Body of pancreas (tissue), 4 donors: ENCODE measurements at regions not wholly inside any gene's neighbourhood (a gene's known extent, or its start where the extent isn't known, plus 50 kb on each side); places are given as distances from the start of the nearest gene placed in this dataset.

Source experiments
- ATAC-seq: fragments of 150-250 bp; one replicate; pipeline ENCODE4 v1.9.1; 2016
- DNase-seq, 4 donors: peaks; one replicate each; pipeline ENCODE4 v3.0.0-alpha.2; 2019
- H3K27ac ChIP-seq, 4 donors: fragments of 200-600 bp; sonication (generic); 1 replicate in 3 of 4; 2 replicates in 1 of 4; pipeline versions ENCODE4 v1.5.1 to v1.6.1; 2016 to 2019; ENCODE audit warnings: mild to moderate bottlenecking in 1 of 4, mixed read lengths in 1 of 4, moderate library complexity in 1 of 4
- H3K27me3 ChIP-seq, 2 donors: fragments of 200-600 bp; sonication (generic); one replicate each; pipeline ENCODE4 v1.6.0; 2016; ENCODE audit warnings: mild to moderate bottlenecking in 1 of 2
- H3K36me3 ChIP-seq, 2 donors: fragments of 200-600 bp; sonication (generic); replicated peaks in 1 of 2; 2 replicates each; pipeline ENCODE4 v1.5.1; 2016; ENCODE audit warnings: low read depth in 2 of 2; ENCODE audit not compliant: insufficient read depth in 1 of 2
- H3K4me1 ChIP-seq: fragments of 200-600 bp; sonication (generic); one replicate; pipeline ENCODE4 v1.6.0; 2016
- H3K4me3 ChIP-seq, 2 donors: fragments of 200-600 bp; sonication (generic); 1 replicate in 1 of 2; 2 replicates in 1 of 2; pipeline ENCODE4 v1.5.1; 2016 to 2019
- H3K9me3 ChIP-seq, 3 donors: fragments of 200-600 bp; sonication (generic); 1 replicate in 2 of 3; 2 replicates in 1 of 3; pipeline ENCODE4 v1.5.1; 2016
- CTCF ChIP-seq, 7 experiments: fragments of 450-650 bp in 4 of 7; fragments of 200-600 bp in 3 of 7; sonication (generic) in 3 of 7; IDR thresholded peaks; one replicate each; pipeline ENCODE4 v1.5.1; 2016 to 2019; ENCODE audit warnings: antibody characterized with exemption in 7 of 7
- POLR2A ChIP-seq, 3 donors: fragments of 450-650 bp; IDR thresholded peaks; one replicate each; pipeline ENCODE4 v1.6.1; 2016; ENCODE audit warnings: antibody characterized with exemption in 3 of 3, mild to moderate bottlenecking in 2 of 3
- WGBS, 2 donors: methylation state at CpG; one replicate each; pipeline ENCODE4 v1.1.5; 2017; 5-methylcytosine and 5-hydroxymethylcytosine counted together
- intact Hi-C: fragments of 100-400 bp; cut with DNase I; formaldehyde crosslinking; loops from one replicate; pipeline ENCODE4 v1.15.1; 2023

- ATAC-seq: no peak
- Histone ChIP-seq H3K36me3 (no peaks in the 10 kb centered on the region), H3K4me1 (no peaks in the 10 kb centered on the region), H3K27ac (no peak overlapping the region), H3K9me3 (no peaks in the 10 kb centered on the region), H3K27me3 (no peaks in the 10 kb centered on the region), H3K4me3 (no peak overlapping the region)
- 51 to 77% methylated on average over 2 to 3 of the region's 3 CpGs for WGBS, 2 donors
- intact Hi-C loops: no loop called here
- TF ChIP-seq POLR2A (IDR thresholded peaks at IDR 0.05): no peak
- TF ChIP-seq CTCF (IDR thresholded peaks at IDR 0.05): no peak
- no peak for DNase-seq
Observed at GRCh38 chrX:11913001-11913400, 155.0 kb downstream of the MSL3 start.

- H3K9me3 ChIP-seq: no peaks in the 10 kb centered on the region
- intact Hi-C loops: no loop called here
- no peaks in the 10 kb centered on the region for H3K27me3 ChIP-seq
- H3K4me1 ChIP-seq: no peaks in the 10 kb centered on the region
- no peaks in the 10 kb centered on the region for H3K36me3 ChIP-seq
- TF ChIP-seq CTCF (IDR thresholded peaks at IDR 0.05) (no peak), POLR2A (IDR thresholded peaks at IDR 0.05) (no peak)
- DNase-seq (no peak), ATAC-seq (no peak)
- WGBS, 2 donors: 60 to 81% methylated on average over 4 to 5 of the region's 5 CpGs
- no peak overlapping the region for H3K4me3 ChIP-seq
- no peak overlapping the region for H3K27ac ChIP-seq
Observed at GRCh38 chrX:11929476-11929875, 171.4 kb downstream of the MSL3 start.

- 43 to 56% methylated on average over 1 of the region's 1 CpG for WGBS, 2 donors
- DNase-seq: no peak
- Histone ChIP-seq H3K4me3 (no peak overlapping the region), H3K4me1 (no peaks in the 10 kb centered on the region), H3K9me3 (no peaks in the 10 kb centered on the region), H3K27ac (no peak overlapping the region), H3K36me3 (no peaks in the 10 kb centered on the region), H3K27me3 (no peaks in the 10 kb centered on the region)
- TF ChIP-seq POLR2A (IDR thresholded peaks at IDR 0.05) (no peak), CTCF (IDR thresholded peaks at IDR 0.05) (no peak)
- no peak for ATAC-seq
- intact Hi-C loops: no loop called here
Observed at GRCh38 chrX:11932423-11932822, 174.4 kb downstream of the MSL3 start.

- TF ChIP-seq POLR2A (IDR thresholded peaks at IDR 0.05) (no peak), CTCF (IDR thresholded peaks at IDR 0.05) (no peak)
- H3K9me3 ChIP-seq: no peaks in the 10 kb centered on the region
- H3K27me3 ChIP-seq: no peaks in the 10 kb centered on the region
- no peaks in the 10 kb centered on the region for H3K4me1 ChIP-seq
- intact Hi-C loops: no loop called here
- H3K36me3 ChIP-seq: no peaks in the 10 kb centered on the region
- WGBS, 2 donors: 64% methylated on average over 1 of the region's 1 CpG; no CpG with 5 or more reads in 1 of the 2 donors
- no peak for DNase-seq
- no peak overlapping the region for H3K4me3 ChIP-seq
- no peak for ATAC-seq
- H3K27ac ChIP-seq: no peak overlapping the region
Observed at GRCh38 chrX:11934089-11934488, 176.1 kb downstream of the MSL3 start.

- DNase-seq: no peak
- Histone ChIP-seq H3K4me3 (no peak overlapping the region), H3K27ac (no peak overlapping the region), H3K4me1 (no peaks in the 10 kb centered on the region), H3K36me3 (no peaks in the 10 kb centered on the region), H3K9me3 (no peaks in the 10 kb centered on the region), H3K27me3 (no peaks in the 10 kb centered on the region)
- no peak for ATAC-seq
- TF ChIP-seq CTCF (IDR thresholded peaks at IDR 0.05) (no peak), POLR2A (IDR thresholded peaks at IDR 0.05) (no peak)
- WGBS, 2 donors: 51 to 58% methylated on average over 5 of the region's 5 CpGs
- intact Hi-C loops: no loop called here
Observed at GRCh38 chrX:11941571-11941970, 183.5 kb downstream of the MSL3 start.
